ENCODE measurements at regions not wholly inside any gene's neighbourhood (a gene's known extent, or its start where the extent isn't known, plus 50 kb on each side); places are given as distances from the start of the nearest gene placed in this dataset.

DNA sequence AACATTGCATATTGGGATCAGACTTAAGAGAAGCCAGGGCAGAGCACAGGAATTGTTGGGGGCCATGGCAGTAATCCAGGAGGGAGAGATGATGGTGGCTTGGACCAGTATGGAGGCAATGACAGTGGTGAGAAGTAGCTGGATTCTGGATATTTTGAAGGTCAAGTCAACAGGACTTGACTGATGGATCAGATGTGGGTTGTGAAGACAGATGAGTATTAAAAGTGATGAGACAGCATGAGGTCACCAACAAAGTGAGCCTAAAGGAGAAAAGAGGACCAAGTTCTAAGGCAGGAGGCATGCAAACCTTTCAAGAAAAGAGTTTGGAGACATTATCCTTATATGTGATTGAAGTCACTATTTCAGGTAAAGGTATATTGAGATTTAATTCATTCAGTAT lies 56.6 kb upstream of the TIPARP start:
- no peak for TF ChIP-seq TEAD4 (IDR thresholded peaks at IDR 0.05; ENCODE audit: borderline replicate concordance, insufficient read depth)
- no peak for TF ChIP-seq TAF1 (IDR thresholded peaks at IDR 0.05; ENCODE audit: borderline replicate concordance, low read depth, low read length)
- TF ChIP-seq, protein P1, sequence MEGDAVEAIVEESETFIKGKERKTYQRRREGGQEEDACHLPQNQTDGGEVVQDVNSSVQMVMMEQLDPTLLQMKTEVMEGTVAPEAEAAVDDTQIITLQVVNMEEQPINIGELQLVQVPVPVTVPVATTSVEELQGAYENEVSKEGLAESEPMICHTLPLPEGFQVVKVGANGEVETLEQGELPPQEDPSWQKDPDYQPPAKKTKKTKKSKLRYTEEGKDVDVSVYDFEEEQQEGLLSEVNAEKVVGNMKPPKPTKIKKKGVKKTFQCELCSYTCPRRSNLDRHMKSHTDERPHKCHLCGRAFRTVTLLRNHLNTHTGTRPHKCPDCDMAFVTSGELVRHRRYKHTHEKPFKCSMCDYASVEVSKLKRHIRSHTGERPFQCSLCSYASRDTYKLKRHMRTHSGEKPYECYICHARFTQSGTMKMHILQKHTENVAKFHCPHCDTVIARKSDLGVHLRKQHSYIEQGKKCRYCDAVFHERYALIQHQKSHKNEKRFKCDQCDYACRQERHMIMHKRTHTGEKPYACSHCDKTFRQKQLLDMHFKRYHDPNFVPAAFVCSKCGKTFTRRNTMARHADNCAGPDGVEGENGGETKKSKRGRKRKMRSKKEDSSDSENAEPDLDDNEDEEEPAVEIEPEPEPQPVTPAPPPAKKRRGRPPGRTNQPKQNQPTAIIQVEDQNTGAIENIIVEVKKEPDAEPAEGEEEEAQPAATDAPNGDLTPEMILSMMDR (IDR thresholded peaks at IDR 0.05): no peak

All from SK-N-SH (cell line).